GM20000 (cell line): ENCODE measurements at regions not wholly inside any gene's neighbourhood (a gene's known extent, or its start where the extent isn't known, plus 50 kb on each side); places are given as distances from the start of the nearest gene placed in this dataset.

Experiments
- DNase-seq: peaks from one replicate; pipeline ENCODE4 v3.0.0; 2012; ENCODE audit warnings: low spot score
- CTCF ChIP-seq: IDR thresholded peaks from 2 replicates; pipeline ENCODE4 v1.5.1; 2012; ENCODE audit warnings: mild to moderate bottlenecking, control low read depth; ENCODE audit errors: extremely low read depth, missing control alignments

GRCh38 chrX:124619710-124620109 is 273.3 kb downstream of the SH2D1A start:
- TF ChIP-seq CTCF: no peak
- DNase-seq: no peak

GRCh38 chrX:124634363-124634762 is 288.0 kb downstream of the SH2D1A start:
- TF ChIP-seq CTCF: no peak
- no peak for DNase-seq

- no peak for TF ChIP-seq CTCF
- DNase-seq: no peak
Measured at GRCh38 chrX:124641737-124642491, 295.6 kb downstream of the SH2D1A start.

- TF ChIP-seq CTCF: no peak
- no peak for DNase-seq
Measured at GRCh38 chrX:124646403-124646802, 300.0 kb downstream of the SH2D1A start.

GRCh38 chrX:124651031-124651430 is 304.7 kb downstream of the SH2D1A start:
- DNase-seq: no peak
- no peak for TF ChIP-seq CTCF

GRCh38 chrX:124665621-124666400 is 319.4 kb downstream of the SH2D1A start:
- no peak for TF ChIP-seq CTCF
- DNase-seq: no peak

GRCh38 chrX:124679199-124679598 is 332.8 kb downstream of the SH2D1A start:
- no peak for DNase-seq
- no peak for TF ChIP-seq CTCF
